Liver (tissue), 8 donors: ENCODE measurements at regions not wholly inside any gene's neighbourhood (a gene's known extent, or its start where the extent isn't known, plus 50 kb on each side); places are given as distances from the start of the nearest gene placed in this dataset.
A peak's percentile ranks its signal among the peaks of the same experiment; 100 is the strongest.

Experiments
- DNase-seq: peaks from one replicate; pipeline ENCODE4 v3.0.0-alpha.2; 2017; ENCODE audit warnings: low spot score
- H3K27ac ChIP-seq, 2 donors: one replicate each; pipeline ENCODE4 v1.7.0; 2013; ENCODE audit warnings: inconsistent platforms in 2 of 2, low read length in 2 of 2, control low read depth in 1 of 2, low read depth in 1 of 2, mild to moderate bottlenecking in 1 of 2
- H3K27me3 ChIP-seq, 4 donors: one replicate each; pipeline versions ENCODE4 v1.6.1 to v1.7.0; 2013; ENCODE audit warnings: low read length in 3 of 4, inconsistent platforms in 1 of 4, mild to moderate bottlenecking in 1 of 4, moderate library complexity in 1 of 4; ENCODE audit not compliant: control insufficient read depth in 4 of 4, insufficient read depth in 4 of 4
- H3K36me3 ChIP-seq, 4 donors: one replicate each; pipeline versions ENCODE4 v1.6.1 to v1.7.0; 2013; ENCODE audit warnings: low read length in 3 of 4, mild to moderate bottlenecking in 3 of 4, low read depth in 1 of 4, moderate library complexity in 1 of 4; ENCODE audit not compliant: control insufficient read depth in 4 of 4, insufficient read depth in 3 of 4
- H3K4me1 ChIP-seq, 4 donors: one replicate each; pipeline versions ENCODE4 v1.6.1 to v1.7.0; 2013; ENCODE audit warnings: low read length in 3 of 4, mild to moderate bottlenecking in 3 of 4, moderate library complexity in 1 of 4; ENCODE audit not compliant: control insufficient read depth in 4 of 4, insufficient read depth in 4 of 4
- H3K4me3 ChIP-seq, 3 donors: one replicate each; pipeline versions ENCODE4 v1.6.1 to v1.7.0; 2013; ENCODE audit warnings: low read length in 3 of 3, control low read depth in 1 of 3, low read depth in 1 of 3, mild to moderate bottlenecking in 1 of 3
- H3K9ac ChIP-seq, 2 donors: one replicate each; pipeline ENCODE4 v1.7.0; 2013; ENCODE audit warnings: low read length in 2 of 2, mild to moderate bottlenecking in 2 of 2, moderate library complexity in 2 of 2, control low read depth in 1 of 2, low read depth in 1 of 2
- H3K9me3 ChIP-seq, 4 donors: one replicate each; pipeline versions ENCODE4 v1.6.1 to v1.7.0; 2013; ENCODE audit warnings: low read length in 3 of 4; ENCODE audit not compliant: control insufficient read depth in 4 of 4
- EGR1 ChIP-seq, 2 donors: IDR thresholded peaks; 2 replicates each; pipeline ENCODE4 v1.6.1; 2016 to 2018; ENCODE audit warnings: antibody characterized with exemption in 2 of 2, low read depth in 2 of 2
- FOXA1 ChIP-seq: IDR thresholded peaks from 2 replicates; pipeline ENCODE4 v1.6.1; 2016; ENCODE audit warnings: antibody characterized with exemption
- FOXA2 ChIP-seq: IDR thresholded peaks from 2 replicates; pipeline ENCODE4 v1.6.1; 2016; ENCODE audit warnings: antibody characterized with exemption
- GABPA ChIP-seq, 2 donors: IDR thresholded peaks in 1 of 2; conservative IDR thresholded peaks in 1 of 2; 2 replicates each; pipeline ENCODE4 v1.6.1; 2016; ENCODE audit warnings: antibody characterized with exemption in 2 of 2, mild to moderate bottlenecking in 1 of 2, moderate library complexity in 1 of 2
- HNF4A ChIP-seq, 2 donors: conservative IDR thresholded peaks; 2 replicates each; pipeline ENCODE4 v1.6.1; 2016; ENCODE audit warnings: antibody characterized with exemption in 2 of 2, mild to moderate bottlenecking in 2 of 2
- JUND ChIP-seq, 2 donors: IDR thresholded peaks; 2 replicates each; pipeline ENCODE4 v1.6.1; 2016; ENCODE audit warnings: antibody characterized with exemption in 2 of 2
- RXRA ChIP-seq, 2 donors: IDR thresholded peaks; 2 replicates each; pipeline ENCODE4 v1.6.1; 2017 to 2018; ENCODE audit warnings: antibody characterized with exemption in 2 of 2, mild to moderate bottlenecking in 1 of 2
- SP1 ChIP-seq: IDR thresholded peaks from 2 replicates; pipeline ENCODE4 v1.6.1; 2018; ENCODE audit warnings: antibody characterized with exemption, mild to moderate bottlenecking
- YY1 ChIP-seq: IDR thresholded peaks from 2 replicates; pipeline ENCODE4 v1.6.1; 2016; ENCODE audit warnings: antibody characterized with exemption, mild to moderate bottlenecking
- WGBS: extraction: QIAGEN DNeasy Blood & Tissue Kit; methylation state at CpG from one replicate; pipeline ENCODE4 v1.1.7; 2013; 5-methylcytosine and 5-hydroxymethylcytosine counted together
- TF ChIP-seq, protein P1 (sequence below): fragments of 150-350 bp; IDR thresholded peaks from 2 replicates; pipeline ENCODE4 v1.5.1; 2017; ENCODE audit warnings: improper control_type of control experiment, low read depth, low read length; ENCODE audit not compliant: missing input control
- TF ChIP-seq, protein P2 (sequence below): IDR thresholded peaks from 2 replicates; pipeline ENCODE4 v1.6.1; 2016; ENCODE audit warnings: antibody characterized with exemption, mild to moderate bottlenecking
- TF ChIP-seq, protein P3 (sequence below): IDR thresholded peaks from 2 replicates; pipeline ENCODE4 v1.6.1; 2016; ENCODE audit warnings: antibody characterized with exemption
- donor health status: healthy.
- donor health status: healthy.
- donor health status: healthy.
- donor health status: healthy.
- donor health status: healthy.

DNA sequence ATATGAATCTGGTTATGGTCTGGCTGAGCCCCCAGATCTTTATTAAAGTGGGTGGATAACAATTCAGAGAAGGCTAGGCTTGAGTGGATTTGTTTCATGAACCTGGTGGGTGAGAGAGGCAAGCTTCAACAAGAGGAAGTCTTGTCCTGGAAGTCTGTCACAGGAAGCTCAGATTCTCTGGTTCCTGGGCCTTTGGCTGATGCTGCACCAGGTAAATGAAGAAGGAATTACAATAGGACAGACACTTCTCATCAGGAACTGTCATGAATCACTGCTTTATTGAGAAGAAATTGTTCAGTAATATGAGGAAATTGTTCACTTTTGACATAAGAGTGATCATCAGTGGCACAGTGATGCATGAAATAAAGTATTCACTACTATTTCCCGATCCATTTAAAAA is 167.6 kb upstream of the ELL2 start:
- TF ChIP-seq EGR1 (IDR thresholded peaks at IDR 0.05; ENCODE audit: low read depth in 2 of 2) = no peak
- TF ChIP-seq SP1 = no peak
- TF ChIP-seq, protein P1, sequence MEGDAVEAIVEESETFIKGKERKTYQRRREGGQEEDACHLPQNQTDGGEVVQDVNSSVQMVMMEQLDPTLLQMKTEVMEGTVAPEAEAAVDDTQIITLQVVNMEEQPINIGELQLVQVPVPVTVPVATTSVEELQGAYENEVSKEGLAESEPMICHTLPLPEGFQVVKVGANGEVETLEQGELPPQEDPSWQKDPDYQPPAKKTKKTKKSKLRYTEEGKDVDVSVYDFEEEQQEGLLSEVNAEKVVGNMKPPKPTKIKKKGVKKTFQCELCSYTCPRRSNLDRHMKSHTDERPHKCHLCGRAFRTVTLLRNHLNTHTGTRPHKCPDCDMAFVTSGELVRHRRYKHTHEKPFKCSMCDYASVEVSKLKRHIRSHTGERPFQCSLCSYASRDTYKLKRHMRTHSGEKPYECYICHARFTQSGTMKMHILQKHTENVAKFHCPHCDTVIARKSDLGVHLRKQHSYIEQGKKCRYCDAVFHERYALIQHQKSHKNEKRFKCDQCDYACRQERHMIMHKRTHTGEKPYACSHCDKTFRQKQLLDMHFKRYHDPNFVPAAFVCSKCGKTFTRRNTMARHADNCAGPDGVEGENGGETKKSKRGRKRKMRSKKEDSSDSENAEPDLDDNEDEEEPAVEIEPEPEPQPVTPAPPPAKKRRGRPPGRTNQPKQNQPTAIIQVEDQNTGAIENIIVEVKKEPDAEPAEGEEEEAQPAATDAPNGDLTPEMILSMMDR = no peak
- TF ChIP-seq HNF4A (conservative IDR thresholded peaks at IDR 0.05) = no peak
- TF ChIP-seq, protein P2, sequence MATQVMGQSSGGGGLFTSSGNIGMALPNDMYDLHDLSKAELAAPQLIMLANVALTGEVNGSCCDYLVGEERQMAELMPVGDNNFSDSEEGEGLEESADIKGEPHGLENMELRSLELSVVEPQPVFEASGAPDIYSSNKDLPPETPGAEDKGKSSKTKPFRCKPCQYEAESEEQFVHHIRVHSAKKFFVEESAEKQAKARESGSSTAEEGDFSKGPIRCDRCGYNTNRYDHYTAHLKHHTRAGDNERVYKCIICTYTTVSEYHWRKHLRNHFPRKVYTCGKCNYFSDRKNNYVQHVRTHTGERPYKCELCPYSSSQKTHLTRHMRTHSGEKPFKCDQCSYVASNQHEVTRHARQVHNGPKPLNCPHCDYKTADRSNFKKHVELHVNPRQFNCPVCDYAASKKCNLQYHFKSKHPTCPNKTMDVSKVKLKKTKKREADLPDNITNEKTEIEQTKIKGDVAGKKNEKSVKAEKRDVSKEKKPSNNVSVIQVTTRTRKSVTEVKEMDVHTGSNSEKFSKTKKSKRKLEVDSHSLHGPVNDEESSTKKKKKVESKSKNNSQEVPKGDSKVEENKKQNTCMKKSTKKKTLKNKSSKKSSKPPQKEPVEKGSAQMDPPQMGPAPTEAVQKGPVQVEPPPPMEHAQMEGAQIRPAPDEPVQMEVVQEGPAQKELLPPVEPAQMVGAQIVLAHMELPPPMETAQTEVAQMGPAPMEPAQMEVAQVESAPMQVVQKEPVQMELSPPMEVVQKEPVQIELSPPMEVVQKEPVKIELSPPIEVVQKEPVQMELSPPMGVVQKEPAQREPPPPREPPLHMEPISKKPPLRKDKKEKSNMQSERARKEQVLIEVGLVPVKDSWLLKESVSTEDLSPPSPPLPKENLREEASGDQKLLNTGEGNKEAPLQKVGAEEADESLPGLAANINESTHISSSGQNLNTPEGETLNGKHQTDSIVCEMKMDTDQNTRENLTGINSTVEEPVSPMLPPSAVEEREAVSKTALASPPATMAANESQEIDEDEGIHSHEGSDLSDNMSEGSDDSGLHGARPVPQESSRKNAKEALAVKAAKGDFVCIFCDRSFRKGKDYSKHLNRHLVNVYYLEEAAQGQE = no peak
- TF ChIP-seq RXRA (IDR thresholded peaks at IDR 0.05) = no peak
- no peak for TF ChIP-seq JUND (IDR thresholded peaks at IDR 0.05)
- TF ChIP-seq GABPA (IDR thresholded peaks at IDR 0.05 in 1 of 2, conservative IDR thresholded peaks at IDR 0.05 in 1 of 2) = no peak
- TF ChIP-seq YY1 = no peak
- no peak for TF ChIP-seq FOXA2
- TF ChIP-seq FOXA1 = no peak
- TF ChIP-seq, protein P3, sequence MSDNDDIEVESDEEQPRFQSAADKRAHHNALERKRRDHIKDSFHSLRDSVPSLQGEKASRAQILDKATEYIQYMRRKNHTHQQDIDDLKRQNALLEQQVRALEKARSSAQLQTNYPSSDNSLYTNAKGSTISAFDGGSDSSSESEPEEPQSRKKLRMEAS = no peak
- Histone ChIP-seq H3K9ac (no peak overlapping the region), H3K9me3 (no peaks in the 10 kb centered on the region), H3K36me3 (no peaks in the 10 kb centered on the region), H3K4me1 (peaks cover 1 to 36% (median 20%) of the 10 kb centered on the region in 4 donors), H3K27me3 (no peaks in the 10 kb centered on the region), H3K4me3 (no peak overlapping the region), H3K27ac (no peak overlapping the region)
- no peak for DNase-seq
- 95% methylated on average over 1 of the region's 1 CpG for WGBS

DNA sequence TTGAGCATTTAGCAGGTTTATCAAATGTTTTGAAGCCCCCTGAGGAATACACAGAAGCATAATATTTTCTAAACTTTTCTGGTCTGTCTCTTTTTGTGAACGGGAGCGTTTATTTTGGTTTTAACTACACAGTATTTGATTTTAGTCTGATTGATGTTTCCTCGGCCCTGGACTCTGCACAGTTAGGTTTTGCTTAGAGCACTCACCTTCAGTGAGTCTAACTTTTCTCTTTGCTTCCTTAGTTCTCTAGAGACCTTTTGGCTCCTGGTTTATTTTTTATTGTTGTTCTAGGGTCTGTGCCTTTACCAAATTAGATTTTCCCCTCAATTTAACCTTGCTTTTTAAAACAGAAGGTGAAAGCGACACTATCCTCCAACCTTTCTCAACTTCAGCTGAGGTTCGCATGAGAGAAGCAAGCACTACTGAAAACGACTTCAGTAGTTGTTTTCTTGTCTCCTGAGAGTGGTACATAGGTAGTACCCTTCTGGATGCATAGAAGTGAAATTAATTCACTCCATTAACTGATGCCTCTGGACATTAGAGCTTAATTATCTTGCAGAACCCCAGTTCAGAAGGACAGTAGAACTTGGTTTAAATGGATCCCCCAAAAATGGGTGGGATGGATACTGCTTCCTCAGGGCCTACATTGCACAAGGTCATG is 166.7 kb upstream of the ELL2 start:
- no peak for TF ChIP-seq EGR1 (IDR thresholded peaks at IDR 0.05; ENCODE audit: low read depth in 2 of 2)
- no peak for TF ChIP-seq FOXA1
- no peak for TF ChIP-seq SP1
- peak; percentile 38 to 51 for TF ChIP-seq HNF4A (conservative IDR thresholded peaks at IDR 0.05)
- Histone ChIP-seq H3K36me3 (no peaks in the 10 kb centered on the region), H3K9ac (peak overlapping the region; percentile 40 to 66), H3K9me3 (no peaks in the 10 kb centered on the region), H3K27me3 (no peaks in the 10 kb centered on the region), H3K4me1 (peaks cover 1 to 44% (median 28%) of the 10 kb centered on the region in 4 donors), H3K4me3 (peak overlapping the region in 1 of 3 donors; percentile 22), H3K27ac (peak overlapping the region; percentile 51 to 68)
- no peak for DNase-seq
- 46% methylated on average over 6 of the region's 6 CpGs for WGBS
